Nephron (organoid): ENCODE measurements at regions not wholly inside any gene's neighbourhood (a gene's known extent, or its start where the extent isn't known, plus 50 kb on each side); places are given as distances from the start of the nearest gene placed in this dataset.

Source experiments
- H3K27ac Mint-ChIP-seq, 3 experiments: 2 replicates each; pipeline ENCODE4 v1.8.0; 2020; ENCODE audit warnings: mixed read lengths in 3 of 3, mild to moderate bottlenecking in 2 of 3, moderate library complexity in 1 of 3
- H3K27me3 Mint-ChIP-seq: 2 replicates; pipeline ENCODE4 v1.8.0; 2021; ENCODE audit warnings: low read depth, mild to moderate bottlenecking, moderate library complexity, mixed read lengths
- H3K36me3 Mint-ChIP-seq: 2 replicates; pipeline ENCODE4 v1.8.0; 2020; ENCODE audit warnings: low read depth, mixed read lengths
- H3K4me1 Mint-ChIP-seq: 2 replicates; pipeline ENCODE4 v1.8.0; 2020; ENCODE audit warnings: mixed read lengths
- H3K4me3 Mint-ChIP-seq, 3 experiments: 2 replicates each; pipeline ENCODE4 v1.8.0; 2020; ENCODE audit warnings: mild to moderate bottlenecking in 3 of 3, mixed read lengths in 3 of 3, moderate library complexity in 2 of 3
- H3K9me3 Mint-ChIP-seq: 2 replicates; pipeline ENCODE4 v1.8.0; 2020; ENCODE audit warnings: mixed read lengths
- CTCF ChIP-seq, 3 experiments: fragments of 200-600 bp; sonication (generic); IDR thresholded peaks; one replicate each; pipeline ENCODE4 v1.5.0; 2021; ENCODE audit warnings: antibody characterized with exemption in 3 of 3; ENCODE audit not compliant: unreplicated experiment in 3 of 3

- Mint-ChIP-seq H3K4me1 (no peaks in the 10 kb centered on the region), H3K27me3 (no peaks in the 10 kb centered on the region), H3K27ac (no peak overlapping the region), H3K9me3 (no peaks in the 10 kb centered on the region), H3K36me3 (no peaks in the 10 kb centered on the region), H3K4me3 (no peak overlapping the region)
- no peak for TF ChIP-seq CTCF (IDR thresholded peaks at IDR 0.05; ENCODE audit: unreplicated experiment in 3 of 3)
These were observed 389.6 kb upstream of the TENM4 start for GRCh38 chr11:79830446-79830845.

- TF ChIP-seq CTCF (IDR thresholded peaks at IDR 0.05; ENCODE audit: unreplicated experiment in 3 of 3): no peak
These were observed 389.1 kb upstream of the TENM4 start for GRCh38 chr11:79829891-79830290.

GRCh38 chr11:79822766-79823165, 381.9 kb upstream of the TENM4 start:
- Mint-ChIP-seq H3K4me3 (no peak overlapping the region), H3K4me1 (no peaks in the 10 kb centered on the region), H3K36me3 (no peaks in the 10 kb centered on the region), H3K27ac (no peak overlapping the region), H3K9me3 (no peaks in the 10 kb centered on the region), H3K27me3 (no peaks in the 10 kb centered on the region)
- TF ChIP-seq CTCF (IDR thresholded peaks at IDR 0.05; ENCODE audit: unreplicated experiment in 3 of 3): no peak

More at GRCh38 chr11:79829891-79830290, 389.1 kb upstream of the TENM4 start:
- Mint-ChIP-seq H3K27ac (no peak overlapping the region), H3K36me3 (no peaks in the 10 kb centered on the region), H3K4me1 (no peaks in the 10 kb centered on the region), H3K4me3 (no peak overlapping the region), H3K9me3 (no peaks in the 10 kb centered on the region), H3K27me3 (no peaks in the 10 kb centered on the region)

GRCh38 chr11:79813551-79813950, 372.7 kb upstream of the TENM4 start:
- Mint-ChIP-seq H3K27ac (no peak overlapping the region), H3K4me3 (no peak overlapping the region), H3K27me3 (no peaks in the 10 kb centered on the region), H3K36me3 (no peaks in the 10 kb centered on the region), H3K9me3 (no peaks in the 10 kb centered on the region), H3K4me1 (no peaks in the 10 kb centered on the region)
- no peak for TF ChIP-seq CTCF (IDR thresholded peaks at IDR 0.05; ENCODE audit: unreplicated experiment in 3 of 3)

GRCh38 chr11:79809487-79809886, 368.7 kb upstream of the TENM4 start:
- TF ChIP-seq CTCF (IDR thresholded peaks at IDR 0.05; ENCODE audit: unreplicated experiment in 3 of 3): no peak
- Mint-ChIP-seq H3K9me3 (no peaks in the 10 kb centered on the region), H3K27me3 (no peaks in the 10 kb centered on the region), H3K4me3 (no peak overlapping the region), H3K27ac (no peak overlapping the region), H3K4me1 (no peaks in the 10 kb centered on the region), H3K36me3 (no peaks in the 10 kb centered on the region)

GRCh38 chr11:79807506-79807905, 366.7 kb upstream of the TENM4 start:
- no peak for TF ChIP-seq CTCF (IDR thresholded peaks at IDR 0.05; ENCODE audit: unreplicated experiment in 3 of 3)
- Mint-ChIP-seq H3K27ac (no peak overlapping the region), H3K4me1 (no peaks in the 10 kb centered on the region), H3K36me3 (peaks cover 3% of the 10 kb centered on the region), H3K4me3 (no peak overlapping the region), H3K27me3 (no peaks in the 10 kb centered on the region), H3K9me3 (peaks cover 7% of the 10 kb centered on the region)
